ENCODE measurements at regions not wholly inside any gene's neighbourhood (a gene's known extent, or its start where the extent isn't known, plus 50 kb on each side); places are given as distances from the start of the nearest gene placed in this dataset.

DNA sequence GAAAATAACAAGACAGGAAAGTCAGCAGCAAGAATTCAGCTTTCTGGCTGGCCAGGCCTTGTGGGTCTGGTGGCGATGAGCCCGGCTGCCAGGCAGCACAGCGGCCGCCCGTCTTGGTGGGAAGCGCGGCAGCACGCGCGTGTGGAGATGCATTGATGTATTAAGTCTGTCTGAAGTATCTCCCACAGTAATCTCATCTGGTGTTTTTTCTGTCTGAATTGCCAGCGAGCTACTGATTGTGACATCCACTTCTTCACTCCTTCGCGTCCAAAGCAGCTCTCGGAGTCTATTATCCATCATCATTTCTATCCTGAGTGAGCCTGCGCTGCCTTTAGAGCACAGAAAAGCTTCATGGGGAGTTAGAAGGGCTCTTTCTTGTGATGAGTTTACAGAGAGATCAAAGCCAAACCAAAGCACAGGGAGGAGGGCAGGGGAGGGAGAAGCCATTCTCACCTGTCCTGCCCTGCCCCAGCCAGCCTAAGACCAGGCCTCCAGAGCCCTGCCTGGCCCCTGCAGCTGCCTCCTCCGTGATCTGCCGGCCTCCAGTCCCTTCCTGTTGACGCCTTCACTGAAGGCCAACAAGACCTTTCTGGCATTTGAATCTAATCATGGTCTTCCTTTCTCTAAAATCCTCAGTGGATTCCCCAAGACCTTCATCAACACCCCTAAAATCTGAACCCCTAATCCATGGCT, 1419.0 kb downstream of the TBC1D22A start:
- no peak for TF ChIP-seq CTCF (IDR thresholded peaks at IDR 0.05)
- TF ChIP-seq POLR2A (IDR thresholded peaks at IDR 0.05) = no peak

All from heart left ventricle (tissue), 13 donors.